Endothelial cell of umbilical vein (primary cell): ENCODE measurements at regions not wholly inside any gene's neighbourhood (a gene's known extent, or its start where the extent isn't known, plus 50 kb on each side); places are given as distances from the start of the nearest gene placed in this dataset.
A peak's percentile ranks its signal among the peaks of the same experiment; 100 is the strongest.

Experiments used
- BruUV-seq: library from RNA; stranded (reverse); fragments of 400-500 nt; replicated peaks from 2 replicates; lab custom pipeline; 2021; lab: Mats Ljungman, UMichigan
- CTCF ChIA-PET: fragments of 300-600, 350-600 bp; sonication (Branson Sonifier 250); formaldehyde crosslinking; loops from one replicate; lab custom pipeline; 2021; ENCODE audit warnings: antibody characterized with exemption, inconsistent platforms; lab: Charles Lee
- POLR2A ChIA-PET: fragments of 300-600, 350-600 bp; sonication (Branson Sonifier 250); formaldehyde crosslinking; loops from one replicate; lab custom pipeline; 2021; ENCODE audit warnings: antibody characterized with exemption, inconsistent platforms; lab: Charles Lee
- DNase-seq: peaks from one replicate; pipeline ENCODE4 v3.0.0-alpha.2; 2011; ENCODE audit warnings: low read depth, low spot score
- FAIRE-seq: peaks from 2 replicates; lab custom pipeline; 2011; peaks lifted over from hg19 to GRCh38; lab: Jason Lieb, UNC
- H2AFZ ChIP-seq: 2 replicates; pipeline ENCODE4 v1.6.0; 2012; ENCODE audit warnings: low read depth, low read length, control low read depth, inconsistent platforms
- H3K27ac ChIP-seq: 2 replicates; pipeline ENCODE4 v1.5.1; 2011; ENCODE audit warnings: low read depth, mild to moderate bottlenecking, control low read depth, low read length, moderate library complexity; ENCODE audit not compliant: insufficient read depth
- H3K27me3 ChIP-seq, 2 experiments: 2 replicates each; pipeline versions ENCODE4 v1.6.0 to v1.6.1; 2011; ENCODE audit warnings: low read length in 2 of 2, mixed read lengths in 1 of 2; ENCODE audit not compliant: control insufficient read depth in 2 of 2, insufficient read depth in 2 of 2
- H3K36me3 ChIP-seq, 2 experiments: 2 replicates in 1 of 2; 3 replicates in 1 of 2; pipeline ENCODE4 v1.5.1; 2011; ENCODE audit warnings: low read length in 2 of 2, mild to moderate bottlenecking in 1 of 2, moderate library complexity in 1 of 2; ENCODE audit not compliant: control insufficient read depth in 2 of 2, insufficient read depth in 2 of 2; ENCODE audit errors: extremely low read depth in 1 of 2
- H3K4me1 ChIP-seq: 3 replicates; pipeline ENCODE4 v1.5.1; 2011; ENCODE audit warnings: mild to moderate bottlenecking, low read length; ENCODE audit not compliant: control insufficient read depth, insufficient read depth; ENCODE audit errors: extremely low read depth
- H3K4me2 ChIP-seq: 2 replicates; pipeline ENCODE4 v1.6.1; 2011; ENCODE audit warnings: low read length, control low read depth, mixed read lengths; ENCODE audit not compliant: insufficient read depth
- H3K4me3 ChIP-seq, 3 experiments: fragments of 200-600 bp in 1 of 3; sonication (generic), shearing (Covaris generic) in 1 of 3; replicated peaks in 1 of 3; 2 replicates each; pipeline ENCODE4 v1.5.1; 2011 to 2016; ENCODE audit warnings: control low read depth in 3 of 3, low read length in 3 of 3, mild to moderate bottlenecking in 2 of 3, inconsistent platforms in 1 of 3, low read depth in 1 of 3, moderate library complexity in 1 of 3; ENCODE audit not compliant: insufficient read depth in 1 of 3
- H3K79me2 ChIP-seq: 2 replicates; pipeline ENCODE4 v1.6.0; 2012; ENCODE audit warnings: low read length, inconsistent platforms; ENCODE audit not compliant: control insufficient read depth, insufficient read depth
- H3K9ac ChIP-seq: replicated peaks from 2 replicates; pipeline ENCODE3; 2011; ENCODE audit warnings: low read length, control low read depth; ENCODE audit not compliant: insufficient read depth; ENCODE audit errors: extremely low read depth
- H3K9me1 ChIP-seq: replicated peaks from 3 replicates; pipeline ENCODE4 v1.6.0; 2011; ENCODE audit warnings: mild to moderate bottlenecking, low read length; ENCODE audit not compliant: control insufficient read depth, insufficient read depth; ENCODE audit errors: extremely low read depth
- H3K9me3 ChIP-seq: replicated peaks from 2 replicates; pipeline ENCODE4 v1.5.1; 2012; ENCODE audit warnings: low read length, inconsistent platforms; ENCODE audit not compliant: control insufficient read depth, insufficient read depth
- H4K20me1 ChIP-seq: replicated peaks from 2 replicates; pipeline ENCODE3; 2011; ENCODE audit warnings: mild to moderate bottlenecking, low read length; ENCODE audit not compliant: control insufficient read depth, insufficient read depth; ENCODE audit errors: extremely low read depth
- EZH2 ChIP-seq: IDR thresholded peaks from 2 replicates; pipeline ENCODE4 v1.6.1; 2012; ENCODE audit warnings: borderline replicate concordance, low read depth, mild to moderate bottlenecking, moderate library complexity, low read length, inconsistent platforms; ENCODE audit not compliant: severe bottlenecking
- FOS ChIP-seq: IDR thresholded peaks from 2 replicates; pipeline ENCODE4 v1.6.1; 2011; ENCODE audit warnings: mild to moderate bottlenecking, low read length, moderate library complexity, borderline replicate concordance; ENCODE audit not compliant: insufficient read depth
- GATA2 ChIP-seq: IDR thresholded peaks from 2 replicates; pipeline ENCODE4 v1.7.0; 2011; ENCODE audit warnings: low read depth, mild to moderate bottlenecking, moderate library complexity, mixed read lengths, low read length; ENCODE audit not compliant: insufficient read length, insufficient read depth
- JUN ChIP-seq: IDR thresholded peaks from 2 replicates; pipeline ENCODE4 v1.6.1; 2011; ENCODE audit warnings: borderline replicate concordance, low read depth; ENCODE audit not compliant: insufficient read length, insufficient read depth
- MYC ChIP-seq: IDR thresholded peaks from one replicate; pipeline ENCODE4 v1.6.1; 2011; ENCODE audit warnings: mild to moderate bottlenecking, low read depth, low read length
- POLR2A ChIP-seq: IDR thresholded peaks from 2 replicates; pipeline ENCODE4 v1.6.1; 2012; ENCODE audit warnings: low read depth, mild to moderate bottlenecking, control low read depth, low read length
- POLR2AphosphoS5 ChIP-seq: IDR thresholded peaks from 2 replicates; pipeline ENCODE4 v1.6.1; 2012; ENCODE audit warnings: low read depth, mild to moderate bottlenecking, control low read depth, low read length, moderate library complexity; ENCODE audit not compliant: insufficient read depth
- dilution Hi-C: fragments of 300-500 bp; cut with MboI; formaldehyde crosslinking; loops from one replicate; pipeline ENCODE4 v1.15.0; 2019; ENCODE audit warnings: low sequenced_read_pairs; ENCODE audit not compliant: extremely low pct_ligation_motif_present
- intact Hi-C: fragments of 100-400 bp; cut with micrococcal nuclease; formaldehyde crosslinking; loops from one replicate; pipeline ENCODE4 v1.10.0; 2022
- TF ChIP-seq, protein P1 (sequence below), 2 donors: IDR thresholded peaks; 1 replicate in 1 of 2; 2 replicates in 1 of 2; pipeline ENCODE4 v1.5.1; 2011; ENCODE audit warnings: low read length in 2 of 2, mild to moderate bottlenecking in 2 of 2, moderate library complexity in 2 of 2, control low read depth in 1 of 2, inconsistent platforms in 1 of 2, low read depth in 1 of 2; ENCODE audit not compliant: insufficient read depth in 1 of 2; ENCODE audit errors: extremely low read depth in 1 of 2
- TF ChIP-seq, protein P2 (sequence below): IDR thresholded peaks from 2 replicates; pipeline ENCODE4 v1.6.1; 2011; ENCODE audit not compliant: insufficient read depth, insufficient read length

DNA sequence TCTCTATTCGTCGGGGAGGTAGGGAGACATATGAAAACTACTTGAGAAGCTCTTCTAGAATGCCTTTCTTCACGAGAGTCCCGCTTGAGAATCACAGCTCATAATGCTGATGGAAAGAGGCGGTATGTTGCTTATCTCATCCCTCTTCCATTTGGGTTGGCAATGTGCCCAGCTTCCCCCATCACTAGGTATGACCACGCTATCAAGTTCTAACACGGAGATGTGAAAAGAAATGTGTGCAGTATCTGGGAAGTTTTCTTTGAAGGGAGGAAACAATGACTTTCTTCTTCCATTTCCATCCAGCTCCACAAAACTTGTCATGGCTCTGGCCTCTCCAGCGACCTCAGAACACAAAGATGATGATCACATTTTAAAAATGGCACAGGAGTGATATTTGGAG, 742.4 kb downstream of the DCDC2C start:
- peak; percentile 66 for DNase-seq
- no peak for TF ChIP-seq POLR2AphosphoS5
- no peak for TF ChIP-seq POLR2A
- TF ChIP-seq GATA2: no peak
- TF ChIP-seq MYC: no peak
- TF ChIP-seq, protein P1, sequence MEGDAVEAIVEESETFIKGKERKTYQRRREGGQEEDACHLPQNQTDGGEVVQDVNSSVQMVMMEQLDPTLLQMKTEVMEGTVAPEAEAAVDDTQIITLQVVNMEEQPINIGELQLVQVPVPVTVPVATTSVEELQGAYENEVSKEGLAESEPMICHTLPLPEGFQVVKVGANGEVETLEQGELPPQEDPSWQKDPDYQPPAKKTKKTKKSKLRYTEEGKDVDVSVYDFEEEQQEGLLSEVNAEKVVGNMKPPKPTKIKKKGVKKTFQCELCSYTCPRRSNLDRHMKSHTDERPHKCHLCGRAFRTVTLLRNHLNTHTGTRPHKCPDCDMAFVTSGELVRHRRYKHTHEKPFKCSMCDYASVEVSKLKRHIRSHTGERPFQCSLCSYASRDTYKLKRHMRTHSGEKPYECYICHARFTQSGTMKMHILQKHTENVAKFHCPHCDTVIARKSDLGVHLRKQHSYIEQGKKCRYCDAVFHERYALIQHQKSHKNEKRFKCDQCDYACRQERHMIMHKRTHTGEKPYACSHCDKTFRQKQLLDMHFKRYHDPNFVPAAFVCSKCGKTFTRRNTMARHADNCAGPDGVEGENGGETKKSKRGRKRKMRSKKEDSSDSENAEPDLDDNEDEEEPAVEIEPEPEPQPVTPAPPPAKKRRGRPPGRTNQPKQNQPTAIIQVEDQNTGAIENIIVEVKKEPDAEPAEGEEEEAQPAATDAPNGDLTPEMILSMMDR (IDR thresholded peaks at IDR 0.05; ENCODE audit: extremely low read depth in 1 of 2, insufficient read depth in 1 of 2, low read depth in 1 of 2, low read length in 2 of 2): no peak
- TF ChIP-seq FOS: no peak
- no peak for TF ChIP-seq EZH2
- TF ChIP-seq, protein P2, sequence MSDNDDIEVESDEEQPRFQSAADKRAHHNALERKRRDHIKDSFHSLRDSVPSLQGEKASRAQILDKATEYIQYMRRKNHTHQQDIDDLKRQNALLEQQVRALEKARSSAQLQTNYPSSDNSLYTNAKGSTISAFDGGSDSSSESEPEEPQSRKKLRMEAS: no peak
- TF ChIP-seq JUN: no peak
- H3K9me1 ChIP-seq: no peaks in the 10 kb centered on the region
- no peak overlapping the region for H3K4me2 ChIP-seq
- H3K4me1 ChIP-seq: no peaks in the 10 kb centered on the region
- ChIA-PET CTCF (interaction anchor here (1.8 kb wide), 1 partner anchor 9 kb away, joined by 7 read pairs; no protein-coding TSS in a partner anchor), POLR2A (no interaction called here)
- no peaks in the 10 kb centered on the region for H3K36me3 ChIP-seq
- no peak overlapping the region for H2AFZ ChIP-seq
- peak; percentile 38 for FAIRE-seq
- intact Hi-C loops (no loop called here), dilution Hi-C loops (no loop called here)
- H4K20me1 ChIP-seq: no peaks in the 10 kb centered on the region
- no peaks in the 10 kb centered on the region for H3K79me2 ChIP-seq
- H3K27me3 ChIP-seq: no peaks in the 10 kb centered on the region
- no peak overlapping the region for H3K27ac ChIP-seq
- no peak overlapping the region for H3K9ac ChIP-seq
- no peak overlapping the region for H3K4me3 ChIP-seq
- no TSS peak for BruUV-seq
- no peaks in the 10 kb centered on the region for H3K9me3 ChIP-seq
